Ovary (tissue), 7 donors: ENCODE measurements at regions not wholly inside any gene's neighbourhood (a gene's known extent, or its start where the extent isn't known, plus 50 kb on each side); places are given as distances from the start of the nearest gene placed in this dataset.

ENCODE experiments used
- DNase-seq, 5 donors: peaks; one replicate each; pipeline ENCODE4 v3.0.0-alpha.2; 2019 to 2020
- H3K27ac ChIP-seq, 2 donors: fragments of 200-600 bp; one replicate each; pipeline versions ENCODE4 v1.5.1 to v1.8.0; 2019 to 2022
- H3K27me3 ChIP-seq: fragments of 200-600 bp; one replicate; pipeline ENCODE4 v1.8.0; 2022
- H3K36me3 ChIP-seq: fragments of 200-600 bp; sonication (generic); one replicate; pipeline ENCODE4 v1.5.1; 2019
- H3K4me1 ChIP-seq: one replicate; pipeline ENCODE4 v1.8.1; 2013; ENCODE audit warnings: mild to moderate bottlenecking, moderate library complexity; ENCODE audit not compliant: insufficient read depth
- H3K4me3 ChIP-seq: fragments of 200-600 bp; sonication (generic); one replicate; pipeline ENCODE4 v1.5.1; 2017
- H3K9me3 ChIP-seq, 2 donors: fragments of 200-600 bp in 1 of 2; sonication (generic) in 1 of 2; one replicate each; pipeline versions ENCODE4 v1.5.1 to v1.8.1; 2013 to 2019; ENCODE audit warnings: mild to moderate bottlenecking in 1 of 2, moderate library complexity in 1 of 2
- EP300 ChIP-seq: sonication (generic); formaldehyde crosslinking; IDR thresholded peaks from one replicate; pipeline ENCODE4 v1.6.1; 2017; ENCODE audit warnings: antibody characterized with exemption
- POLR2A ChIP-seq: fragments of 450-650 bp; IDR thresholded peaks from one replicate; pipeline ENCODE4 v1.6.1; 2017; ENCODE audit warnings: antibody characterized with exemption, mild to moderate bottlenecking, moderate library complexity
- WGBS, 3 donors: extraction: QIAGEN DNeasy Blood & Tissue Kit in 1 of 3; methylation state at CpG; one replicate each; pipeline versions ENCODE4 v1.1.5 to v1.1.7; 2013 to 2017; 5-methylcytosine and 5-hydroxymethylcytosine counted together
- intact Hi-C, 4 donors: fragments of 100-400 bp; cut with DNase I; formaldehyde crosslinking; loops; one replicate each; pipeline versions ENCODE4 v1.11.0 to v1.15.1; 2022 to 2023
- TF ChIP-seq, protein P1 (sequence below), 3 donors: fragments of 450-650 bp in 2 of 3; fragments of 200-600 bp in 1 of 3; IDR thresholded peaks; one replicate each; pipeline versions ENCODE4 v1.5.1 to v1.8.0; 2016 to 2022; ENCODE audit warnings: antibody characterized with exemption in 3 of 3, mild to moderate bottlenecking in 1 of 3
- donor health status: DM: no; HTN: no; CAD: no; lungs with moderate emphysema.
- donor health status: DM: no; HTN: no; CAD: no.
- donor health status: Bipolar disorder and iron deficiency.
- donor health status: DM: no; HTN: no; CAD: no.
- donor health status: DM: yes; HTN: yes; CAD: no.

DNA sequence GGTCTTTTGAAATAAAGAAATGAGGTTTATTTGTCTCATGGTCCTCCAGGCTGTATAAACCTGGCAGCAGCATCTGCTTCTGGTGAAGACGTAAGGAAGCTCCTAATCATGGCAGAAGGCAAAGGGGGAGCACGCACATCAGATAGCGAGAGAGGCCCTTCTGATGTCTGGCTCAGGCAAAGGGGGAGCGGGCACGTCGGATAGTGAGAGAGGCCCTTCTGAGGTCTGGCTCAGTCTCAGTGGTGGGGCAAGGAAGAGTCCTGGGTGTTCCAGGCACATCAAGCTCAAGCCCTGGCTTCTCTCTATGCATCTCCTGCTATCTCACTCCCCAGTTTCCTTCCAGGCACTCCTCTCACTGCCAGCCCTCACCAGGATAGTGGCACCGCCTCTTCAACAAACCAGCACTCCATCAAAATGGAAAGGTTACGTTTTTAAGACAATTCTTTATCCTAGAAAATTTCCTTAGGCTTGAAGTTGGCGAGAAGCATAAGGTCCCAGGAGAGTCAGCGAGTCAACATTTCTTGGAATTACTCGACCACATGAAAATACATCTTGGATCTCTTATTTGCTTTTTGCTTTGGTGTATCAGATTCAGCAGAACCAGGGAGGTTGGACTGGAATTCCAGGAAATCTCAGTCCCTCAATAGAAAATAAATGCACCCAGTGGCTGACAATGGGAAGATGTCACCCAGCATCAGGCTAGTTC lies 189.6 kb upstream of the TMEM132C start:
- Histone ChIP-seq H3K36me3 (no peaks in the 10 kb centered on the region), H3K9me3 (no peaks in the 10 kb centered on the region), H3K27me3 (no peaks in the 10 kb centered on the region), H3K4me1 (no peaks in the 10 kb centered on the region), H3K27ac (no peak overlapping the region), H3K4me3 (no peak overlapping the region)
- no peak for DNase-seq
- TF ChIP-seq, protein P1, sequence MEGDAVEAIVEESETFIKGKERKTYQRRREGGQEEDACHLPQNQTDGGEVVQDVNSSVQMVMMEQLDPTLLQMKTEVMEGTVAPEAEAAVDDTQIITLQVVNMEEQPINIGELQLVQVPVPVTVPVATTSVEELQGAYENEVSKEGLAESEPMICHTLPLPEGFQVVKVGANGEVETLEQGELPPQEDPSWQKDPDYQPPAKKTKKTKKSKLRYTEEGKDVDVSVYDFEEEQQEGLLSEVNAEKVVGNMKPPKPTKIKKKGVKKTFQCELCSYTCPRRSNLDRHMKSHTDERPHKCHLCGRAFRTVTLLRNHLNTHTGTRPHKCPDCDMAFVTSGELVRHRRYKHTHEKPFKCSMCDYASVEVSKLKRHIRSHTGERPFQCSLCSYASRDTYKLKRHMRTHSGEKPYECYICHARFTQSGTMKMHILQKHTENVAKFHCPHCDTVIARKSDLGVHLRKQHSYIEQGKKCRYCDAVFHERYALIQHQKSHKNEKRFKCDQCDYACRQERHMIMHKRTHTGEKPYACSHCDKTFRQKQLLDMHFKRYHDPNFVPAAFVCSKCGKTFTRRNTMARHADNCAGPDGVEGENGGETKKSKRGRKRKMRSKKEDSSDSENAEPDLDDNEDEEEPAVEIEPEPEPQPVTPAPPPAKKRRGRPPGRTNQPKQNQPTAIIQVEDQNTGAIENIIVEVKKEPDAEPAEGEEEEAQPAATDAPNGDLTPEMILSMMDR (IDR thresholded peaks at IDR 0.05): no peak
- TF ChIP-seq POLR2A (no peak), EP300 (no peak)
- 82 to 84% (median 83%) methylated on average over 11 of the region's 11 CpGs for WGBS, 3 donors
- intact Hi-C loops: no loop called here

DNA sequence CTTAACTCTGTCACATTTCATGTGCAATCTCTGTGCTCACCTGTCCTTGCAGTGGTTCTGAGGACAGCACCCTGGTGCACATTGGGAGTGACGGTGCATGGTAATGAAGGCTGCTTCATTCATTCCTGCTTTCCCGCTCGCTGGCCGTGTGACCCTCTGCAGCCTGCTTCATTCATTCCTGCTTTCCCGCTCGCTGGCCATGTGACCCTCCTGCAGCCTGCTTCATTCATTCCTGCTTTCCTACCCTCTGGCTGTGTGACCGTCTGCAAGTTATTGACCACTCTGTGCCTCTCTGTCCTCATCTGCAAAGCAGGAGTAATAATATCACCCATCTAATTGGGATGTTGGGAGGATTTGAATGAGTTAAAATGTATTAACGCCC lies 189.1 kb upstream of the TMEM132C start:
- TF ChIP-seq POLR2A (no peak), EP300 (no peak)
- TF ChIP-seq, protein P1 (IDR thresholded peaks at IDR 0.05): no peak
- intact Hi-C loops: no loop called here
- no peaks in the 10 kb centered on the region for H3K9me3 ChIP-seq
- 84 to 88% (median 87%) methylated on average over 8 of the region's 8 CpGs for WGBS, 3 donors
- H3K27me3 ChIP-seq: no peaks in the 10 kb centered on the region
- H3K36me3 ChIP-seq: no peaks in the 10 kb centered on the region
- no peak overlapping the region for H3K4me3 ChIP-seq
- no peak overlapping the region for H3K27ac ChIP-seq
- no peaks in the 10 kb centered on the region for H3K4me1 ChIP-seq
- no peak for DNase-seq

DNA sequence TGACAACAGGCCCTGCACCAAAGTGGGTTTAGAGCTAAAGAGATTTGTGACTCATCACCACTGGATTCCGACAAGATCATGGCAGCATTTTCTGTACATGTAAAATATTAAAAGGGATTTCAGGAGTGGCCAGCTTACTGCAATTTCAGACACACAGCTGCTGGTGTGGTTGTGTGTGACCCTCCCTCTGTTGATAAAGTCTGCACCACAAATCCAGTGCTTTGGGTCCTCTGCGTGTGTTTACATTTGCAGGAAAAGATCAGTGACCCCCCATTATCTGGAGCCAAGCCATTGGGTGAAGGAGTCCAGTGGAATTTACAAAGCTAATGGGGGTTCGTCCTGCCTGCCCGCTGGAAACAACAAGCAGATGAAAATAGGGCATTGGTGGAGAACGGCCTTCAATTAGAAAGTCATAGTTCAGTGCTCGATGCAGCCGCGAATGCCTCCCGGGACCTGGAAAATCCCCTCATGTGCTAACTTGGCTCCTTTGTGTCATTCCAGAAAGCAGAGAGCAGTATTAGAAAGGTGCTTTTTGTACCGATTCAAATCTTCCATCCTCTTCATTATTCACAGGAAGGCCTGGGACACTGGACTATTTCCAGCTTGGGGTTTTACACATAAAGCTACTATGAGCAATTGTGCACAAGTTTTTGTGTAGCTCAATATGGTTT lies 188.5 kb upstream of the TMEM132C start:
- H3K36me3 ChIP-seq: no peaks in the 10 kb centered on the region
- no peak overlapping the region for H3K4me3 ChIP-seq
- no peak for DNase-seq
- TF ChIP-seq POLR2A (no peak), EP300 (no peak)
- TF ChIP-seq, protein P1 (IDR thresholded peaks at IDR 0.05): no peak
- WGBS, 3 donors: 26 to 29% (median 29%) methylated on average over 10 of the region's 10 CpGs
- no peak overlapping the region for H3K27ac ChIP-seq
- no peaks in the 10 kb centered on the region for H3K4me1 ChIP-seq
- no peaks in the 10 kb centered on the region for H3K27me3 ChIP-seq
- intact Hi-C loops: no loop called here
- H3K9me3 ChIP-seq: no peaks in the 10 kb centered on the region

DNA sequence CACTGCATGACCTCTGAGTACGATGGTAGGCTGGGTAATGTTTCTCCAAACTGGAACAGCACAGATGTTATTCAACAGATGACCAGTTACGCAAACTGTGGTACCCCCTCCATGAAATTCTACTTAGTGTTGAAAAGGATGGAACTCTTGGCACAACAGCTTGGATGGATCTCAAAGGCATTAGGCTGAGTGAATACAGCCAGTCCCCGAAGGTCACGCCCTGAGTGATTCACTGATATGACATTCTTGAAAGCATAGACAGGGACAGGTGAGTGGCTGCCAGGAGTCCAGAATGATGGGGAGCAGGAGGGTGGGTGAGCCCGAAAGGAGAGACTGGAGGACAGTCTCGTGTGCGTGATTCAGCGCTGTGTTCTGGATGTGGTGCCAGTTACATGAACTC lies 187.5 kb upstream of the TMEM132C start:
- DNase-seq: no peak
- Histone ChIP-seq H3K27ac (no peak overlapping the region), H3K4me3 (no peak overlapping the region), H3K36me3 (no peaks in the 10 kb centered on the region), H3K4me1 (no peaks in the 10 kb centered on the region), H3K9me3 (no peaks in the 10 kb centered on the region), H3K27me3 (no peaks in the 10 kb centered on the region)
- TF ChIP-seq EP300 (no peak), POLR2A (no peak)
- TF ChIP-seq, protein P1 (IDR thresholded peaks at IDR 0.05): no peak
- 81 to 94% (median 87%) methylated on average over 8 of the region's 8 CpGs for WGBS, 3 donors
- intact Hi-C loops: no loop called here
